Thyroid gland (tissue), 4 donors: ENCODE measurements at regions not wholly inside any gene's neighbourhood (a gene's known extent, or its start where the extent isn't known, plus 50 kb on each side); places are given as distances from the start of the nearest gene placed in this dataset.
A peak's percentile ranks its signal among the peaks of the same experiment; 100 is the strongest.
"Not testable (repeated sequence)": the region's sequence is repeated elsewhere in the genome, so short reads cannot be mapped to it uniquely, and the experiment has no call there.

Source experiments
- DNase-seq, 2 donors: peaks; one replicate each; pipeline ENCODE4 v3.0.0-alpha.2; 2019
- H3K27ac ChIP-seq, 3 donors: fragments of 200-600 bp; sonication (generic); 1 replicate in 2 of 3; 2 replicates in 1 of 3; pipeline ENCODE4 v1.5.1; 2016 to 2019; ENCODE audit warnings: mild to moderate bottlenecking in 1 of 3, moderate library complexity in 1 of 3
- H3K27me3 ChIP-seq: fragments of 200-600 bp; sonication (generic); one replicate; pipeline ENCODE4 v1.5.1; 2019
- H3K36me3 ChIP-seq, 2 donors: fragments of 200-600 bp; sonication (generic); one replicate each; pipeline ENCODE4 v1.5.1; 2016 to 2019
- H3K4me1 ChIP-seq, 2 donors: fragments of 200-600 bp; sonication (generic); one replicate each; pipeline ENCODE4 v1.5.1; 2017 to 2019
- H3K4me3 ChIP-seq, 3 donors: fragments of 200-600 bp; sonication (generic); replicated peaks in 1 of 3; 1 replicate in 2 of 3; 2 replicates in 1 of 3; pipeline ENCODE4 v1.5.1; 2016; ENCODE audit warnings: mild to moderate bottlenecking in 1 of 3
- H3K9me3 ChIP-seq: fragments of 200-600 bp; sonication (generic); one replicate; pipeline ENCODE4 v1.5.1; 2017
- POLR2A ChIP-seq, 2 donors: fragments of 450-650 bp; IDR thresholded peaks; one replicate each; pipeline ENCODE4 v1.6.1; 2017; ENCODE audit warnings: antibody characterized with exemption in 2 of 2, mild to moderate bottlenecking in 2 of 2, moderate library complexity in 1 of 2
- WGBS, 2 donors: methylation state at CpG; one replicate each; pipeline ENCODE4 v1.1.5; 2017; 5-methylcytosine and 5-hydroxymethylcytosine counted together
- intact Hi-C: fragments of 100-400 bp; cut with DNase I; formaldehyde crosslinking; loops from one replicate; pipeline ENCODE4 v1.15.1; 2023
- TF ChIP-seq, protein P1 (sequence below), 6 experiments: fragments of 200-600 bp in 3 of 6; fragments of 450-650 bp in 3 of 6; sonication (generic) in 3 of 6; IDR thresholded peaks; one replicate each; pipeline ENCODE4 v1.5.1; 2016 to 2019; ENCODE audit warnings: antibody characterized with exemption in 6 of 6, mild to moderate bottlenecking in 2 of 6, inconsistent platforms in 1 of 6, moderate library complexity in 1 of 6

DNA sequence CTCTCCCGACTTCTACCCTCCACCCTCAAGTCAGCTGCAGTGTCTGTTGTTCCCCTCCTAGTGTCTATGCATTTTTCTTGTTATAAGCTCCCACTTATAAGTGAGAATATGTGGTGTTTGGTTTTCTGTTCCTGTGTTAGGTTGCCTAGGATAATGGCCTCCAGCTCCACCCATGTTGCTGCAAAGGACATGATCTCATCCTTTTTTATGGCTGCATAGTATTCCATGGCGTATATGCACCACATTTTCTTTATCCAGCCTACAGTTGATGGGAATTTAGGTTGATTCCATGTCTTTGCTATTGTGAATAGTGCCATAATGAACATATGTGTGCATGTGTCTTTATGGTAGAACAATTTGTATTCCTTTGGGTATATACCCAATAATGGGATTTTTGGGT lies 80.7 kb downstream of the SPTSSA start:
- H3K36me3 ChIP-seq, H3K4me3 ChIP-seq, H3K27ac ChIP-seq, H3K9me3 ChIP-seq, H3K27me3 ChIP-seq, DNase-seq, intact Hi-C loops: not testable (repeated sequence)
- H3K4me1 ChIP-seq: peaks cover 26 to 36% of the 10 kb centered on the region in 2 donors
- WGBS, 2 donors: 94 to 98% methylated on average over 2 of the region's 2 CpGs

DNA sequence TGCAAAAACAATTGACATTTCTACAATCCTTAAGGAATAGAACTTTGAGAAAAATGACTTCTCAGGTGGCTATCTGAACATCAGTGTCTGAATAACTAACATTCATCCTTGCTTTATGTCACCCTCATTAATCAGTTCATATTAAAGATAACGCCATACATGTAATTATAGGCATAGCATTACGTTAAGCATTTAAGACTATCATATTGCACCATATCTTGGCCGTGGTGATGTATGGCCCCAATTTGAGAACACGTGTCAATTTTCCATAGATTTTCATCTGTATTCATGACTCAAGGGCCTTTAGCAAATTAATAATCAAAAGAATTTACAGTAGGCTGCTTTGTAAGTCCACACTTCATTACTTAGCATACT lies 81.6 kb downstream of the SPTSSA start:
- Histone ChIP-seq H3K27me3 (no peaks in the 10 kb centered on the region), H3K36me3 (no peaks in the 10 kb centered on the region), H3K9me3 (no peaks in the 10 kb centered on the region), H3K4me3 (no peak overlapping the region), H3K4me1 (peaks cover 33 to 45% of the 10 kb centered on the region in 2 donors), H3K27ac (peak overlapping the region in 1 of 3 donors; percentile 88)
- no peak for DNase-seq
- WGBS, 2 donors: 80 to 88% methylated on average over 4 of the region's 4 CpGs
- intact Hi-C loops: no loop called here
- TF ChIP-seq, protein P1, sequence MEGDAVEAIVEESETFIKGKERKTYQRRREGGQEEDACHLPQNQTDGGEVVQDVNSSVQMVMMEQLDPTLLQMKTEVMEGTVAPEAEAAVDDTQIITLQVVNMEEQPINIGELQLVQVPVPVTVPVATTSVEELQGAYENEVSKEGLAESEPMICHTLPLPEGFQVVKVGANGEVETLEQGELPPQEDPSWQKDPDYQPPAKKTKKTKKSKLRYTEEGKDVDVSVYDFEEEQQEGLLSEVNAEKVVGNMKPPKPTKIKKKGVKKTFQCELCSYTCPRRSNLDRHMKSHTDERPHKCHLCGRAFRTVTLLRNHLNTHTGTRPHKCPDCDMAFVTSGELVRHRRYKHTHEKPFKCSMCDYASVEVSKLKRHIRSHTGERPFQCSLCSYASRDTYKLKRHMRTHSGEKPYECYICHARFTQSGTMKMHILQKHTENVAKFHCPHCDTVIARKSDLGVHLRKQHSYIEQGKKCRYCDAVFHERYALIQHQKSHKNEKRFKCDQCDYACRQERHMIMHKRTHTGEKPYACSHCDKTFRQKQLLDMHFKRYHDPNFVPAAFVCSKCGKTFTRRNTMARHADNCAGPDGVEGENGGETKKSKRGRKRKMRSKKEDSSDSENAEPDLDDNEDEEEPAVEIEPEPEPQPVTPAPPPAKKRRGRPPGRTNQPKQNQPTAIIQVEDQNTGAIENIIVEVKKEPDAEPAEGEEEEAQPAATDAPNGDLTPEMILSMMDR (IDR thresholded peaks at IDR 0.05): no peak
- no peak for TF ChIP-seq POLR2A (IDR thresholded peaks at IDR 0.05)

DNA sequence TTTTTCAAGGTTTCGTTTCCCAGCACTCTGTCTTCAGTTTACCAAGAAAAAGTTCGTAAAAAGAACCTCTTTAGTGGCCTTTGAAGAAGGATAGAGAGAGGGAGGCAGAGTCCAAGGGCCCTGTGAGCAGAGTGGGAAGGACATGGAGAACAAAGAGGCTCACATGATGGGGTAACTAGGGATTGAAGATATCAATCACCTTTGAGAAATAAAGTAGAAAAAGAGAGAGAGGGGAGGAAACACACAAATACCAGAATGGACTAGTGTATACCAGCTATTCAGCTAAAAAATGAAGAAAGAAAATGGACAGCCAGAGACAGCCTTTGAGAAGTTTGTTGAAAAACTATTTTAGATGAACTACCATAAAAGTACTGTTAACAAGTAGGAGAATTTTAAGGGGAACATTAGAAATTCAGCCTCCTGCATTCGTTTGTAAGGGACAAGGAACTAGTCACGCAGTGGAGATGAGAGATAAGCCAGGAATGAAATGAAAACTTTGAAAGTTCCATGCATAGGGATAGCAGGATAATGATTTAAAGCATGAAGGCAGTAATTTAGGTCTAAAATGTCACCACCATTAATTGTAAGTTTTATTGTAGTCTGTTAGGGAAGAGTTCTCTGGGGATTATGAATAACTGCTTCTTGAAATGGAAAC lies 82.1 kb downstream of the SPTSSA start:
- H3K9me3 ChIP-seq: no peaks in the 10 kb centered on the region
- DNase-seq: no peak
- intact Hi-C loops: no loop called here
- TF ChIP-seq, protein P1 (IDR thresholded peaks at IDR 0.05): no peak
- no peak for TF ChIP-seq POLR2A (IDR thresholded peaks at IDR 0.05)
- H3K4me1 ChIP-seq: peaks cover 37 to 47% of the 10 kb centered on the region in 2 donors
- 37 to 38% methylated on average over 4 of the region's 4 CpGs for WGBS, 2 donors
- no peak overlapping the region for H3K4me3 ChIP-seq
- H3K27ac ChIP-seq: peak overlapping the region; percentile 73 to 88 (median 77)
- no peaks in the 10 kb centered on the region for H3K36me3 ChIP-seq
- H3K27me3 ChIP-seq: no peaks in the 10 kb centered on the region

DNA sequence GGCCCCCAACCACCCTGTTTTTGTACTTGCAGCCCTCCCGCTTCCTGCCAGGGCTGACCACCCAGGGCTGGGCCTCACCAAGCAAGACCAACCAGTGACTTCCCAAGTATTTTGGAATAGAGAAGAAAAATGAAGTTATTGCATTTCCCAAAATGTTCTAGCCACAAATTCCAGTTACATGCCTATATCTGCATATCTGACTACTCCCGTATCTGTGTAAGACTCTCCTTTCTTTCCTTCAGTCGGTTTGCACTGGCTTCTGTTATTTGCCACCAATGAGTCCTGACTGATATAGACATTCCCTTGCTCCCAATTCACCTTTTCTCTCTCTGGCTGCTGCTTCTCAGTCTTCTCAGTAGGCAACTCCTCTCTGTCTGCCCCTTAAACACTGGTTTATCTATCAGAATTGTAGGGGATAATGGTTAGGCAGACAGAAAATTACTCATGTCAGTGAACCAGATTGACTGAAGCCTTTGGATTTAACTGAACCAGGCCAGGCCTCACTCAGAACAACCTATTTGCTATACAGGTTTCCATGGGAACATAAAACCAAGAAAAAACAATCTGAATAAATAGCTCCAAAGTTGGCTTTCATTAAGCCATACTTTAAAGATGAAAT lies 85.3 kb downstream of the SPTSSA start:
- TF ChIP-seq, protein P1 (IDR thresholded peaks at IDR 0.05): no peak
- intact Hi-C loops: no loop called here
- DNase-seq: no peak
- Histone ChIP-seq H3K9me3 (no peaks in the 10 kb centered on the region), H3K27me3 (no peaks in the 10 kb centered on the region), H3K4me1 (peaks cover 55 to 69% of the 10 kb centered on the region in 2 donors), H3K36me3 (no peaks in the 10 kb centered on the region), H3K27ac (no peak overlapping the region), H3K4me3 (no peak overlapping the region)
- WGBS, 2 donors: 93 to 95% methylated on average over 3 of the region's 3 CpGs

DNA sequence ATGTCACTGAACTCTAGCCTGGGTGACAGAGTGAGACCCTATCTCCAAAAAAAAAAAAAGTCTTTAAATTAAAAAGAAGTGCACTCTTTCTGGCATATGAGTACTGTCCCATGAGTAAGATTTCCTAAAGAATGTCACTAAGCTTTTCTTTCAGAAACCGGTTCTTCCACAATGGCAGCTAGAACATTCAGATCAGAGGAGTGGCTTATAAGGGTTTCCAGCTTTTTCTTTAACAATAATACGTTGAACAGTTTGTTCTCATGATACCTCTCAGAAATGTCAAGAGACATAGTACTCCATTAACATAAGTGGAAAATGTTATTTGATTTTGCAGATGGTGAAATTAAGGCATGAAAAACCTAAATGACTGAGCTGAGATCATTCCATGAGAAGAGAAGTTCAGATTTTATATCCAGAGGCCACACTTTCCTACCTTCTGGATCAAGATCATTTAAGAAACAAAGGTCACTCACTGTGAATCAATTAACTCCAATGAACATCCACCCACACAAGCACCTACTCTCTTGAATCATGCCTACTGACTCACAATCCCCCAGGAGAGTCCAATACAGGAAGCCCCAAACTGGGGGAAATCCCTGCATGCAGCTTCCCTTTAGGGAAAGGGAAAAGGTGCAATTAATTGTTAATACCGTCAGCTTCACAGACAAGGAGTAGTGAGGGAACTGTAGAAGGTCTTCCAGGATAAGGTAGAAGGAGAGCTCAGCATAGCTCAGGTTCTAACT lies 86.9 kb downstream of the SPTSSA start:
- peak in 1 of 2 donors; percentile 45 for TF ChIP-seq POLR2A (IDR thresholded peaks at IDR 0.05)
- TF ChIP-seq, protein P1 (IDR thresholded peaks at IDR 0.05): peak in 1 of 6 experiments; percentile 8
- 32 to 38% methylated on average over 3 of the region's 3 CpGs for WGBS, 2 donors
- no peaks in the 10 kb centered on the region for H3K27me3 ChIP-seq
- intact Hi-C loops: no loop called here
- no peaks in the 10 kb centered on the region for H3K9me3 ChIP-seq
- peaks cover 51 to 69% of the 10 kb centered on the region in 2 donors for H3K4me1 ChIP-seq
- H3K36me3 ChIP-seq: no peaks in the 10 kb centered on the region
- no peak overlapping the region for H3K4me3 ChIP-seq
- peak overlapping the region; percentile 78 to 92 (median 88) for H3K27ac ChIP-seq
- peak; percentile 42 to 45 for DNase-seq
